Glutamatergic neuron (in vitro differentiated cells): ENCODE measurements at regions not wholly inside any gene's neighbourhood (a gene's known extent, or its start where the extent isn't known, plus 50 kb on each side); places are given as distances from the start of the nearest gene placed in this dataset.
"Not testable (repeated sequence)": the region's sequence is repeated elsewhere in the genome, so short reads cannot be mapped to it uniquely, and the experiment has no call there.

ENCODE experiments used
- DNase-seq: peaks from one replicate; pipeline ENCODE4 v3.0.0; 2022
- H3K27ac Mint-ChIP-seq: one replicate; pipeline ENCODE4 v1.8.0; 2020; ENCODE audit warnings: mild to moderate bottlenecking, mixed read lengths, inconsistent platforms; ENCODE audit not compliant: unreplicated experiment
- H3K27me3 Mint-ChIP-seq: one replicate; pipeline ENCODE4 v1.8.0; 2020; ENCODE audit warnings: mild to moderate bottlenecking, moderate library complexity, mixed read lengths, inconsistent platforms; ENCODE audit not compliant: unreplicated experiment
- H3K36me3 Mint-ChIP-seq: one replicate; pipeline ENCODE4 v1.8.0; 2020; ENCODE audit warnings: mild to moderate bottlenecking, mixed read lengths, inconsistent platforms; ENCODE audit not compliant: unreplicated experiment
- H3K4me1 Mint-ChIP-seq: one replicate; pipeline ENCODE4 v1.8.0; 2020; ENCODE audit warnings: mild to moderate bottlenecking, low read depth, mixed read lengths, inconsistent platforms; ENCODE audit not compliant: unreplicated experiment
- H3K4me3 Mint-ChIP-seq: one replicate; pipeline ENCODE4 v1.8.0; 2020; ENCODE audit warnings: mild to moderate bottlenecking, mixed read lengths, inconsistent platforms; ENCODE audit not compliant: unreplicated experiment
- H3K9me3 Mint-ChIP-seq: one replicate; pipeline ENCODE4 v1.8.0; 2020; ENCODE audit warnings: mild to moderate bottlenecking, moderate library complexity, mixed read lengths, inconsistent platforms; ENCODE audit not compliant: unreplicated experiment
- CTCF ChIP-seq: fragments of 200-600 bp; sonication (generic); IDR thresholded peaks from one replicate; pipeline ENCODE4 v1.5.0; 2021; ENCODE audit not compliant: partially characterized antibody, unreplicated experiment

GRCh38 chr10:85137253-85137652 is 808.9 kb downstream of the CCSER2 start:
- Mint-ChIP-seq H3K4me1 (no peaks in the 10 kb centered on the region), H3K27me3 (no peaks in the 10 kb centered on the region), H3K4me3 (no peak overlapping the region), H3K9me3 (no peaks in the 10 kb centered on the region), H3K27ac (no peak overlapping the region), H3K36me3 (no peaks in the 10 kb centered on the region)
- TF ChIP-seq CTCF, result no peak
- DNase-seq, result no peak

GRCh38 chr10:85138046-85138445 is 809.7 kb downstream of the CCSER2 start:
- Mint-ChIP-seq H3K27me3 (no peaks in the 10 kb centered on the region), H3K4me1 (no peaks in the 10 kb centered on the region), H3K9me3 (no peaks in the 10 kb centered on the region), H3K4me3 (no peak overlapping the region), H3K27ac (no peak overlapping the region), H3K36me3 (no peaks in the 10 kb centered on the region)
- no peak for DNase-seq
- no peak for TF ChIP-seq CTCF

GRCh38 chr10:85139124-85139523 is 810.7 kb downstream of the CCSER2 start:
- peaks cover 8% of the 10 kb centered on the region for H3K36me3 Mint-ChIP-seq
- H3K27ac Mint-ChIP-seq, result no peak overlapping the region
- no peak for DNase-seq
- H3K9me3 Mint-ChIP-seq, result no peaks in the 10 kb centered on the region
- no peak overlapping the region for H3K4me3 Mint-ChIP-seq
- TF ChIP-seq CTCF, result no peak
- no peaks in the 10 kb centered on the region for H3K27me3 Mint-ChIP-seq
- H3K4me1 Mint-ChIP-seq, result no peaks in the 10 kb centered on the region

- H3K4me3 Mint-ChIP-seq, H3K27me3 Mint-ChIP-seq, H3K9me3 Mint-ChIP-seq, H3K27ac Mint-ChIP-seq, DNase-seq, H3K4me1 Mint-ChIP-seq: not testable (repeated sequence)
- H3K36me3 Mint-ChIP-seq, result peaks cover 16% of the 10 kb centered on the region
These were observed 813.1 kb downstream of the CCSER2 start for GRCh38 chr10:85141520-85141919.

- Mint-ChIP-seq H3K9me3 (peaks cover 1% of the 10 kb centered on the region), H3K27ac (no peak overlapping the region), H3K4me1 (no peaks in the 10 kb centered on the region), H3K36me3 (peaks cover 16% of the 10 kb centered on the region), H3K27me3 (no peaks in the 10 kb centered on the region), H3K4me3 (no peak overlapping the region)
- DNase-seq, result no peak
- TF ChIP-seq CTCF, result no peak
These were observed 817.6 kb downstream of the CCSER2 start for GRCh38 chr10:85145966-85146365.
